ENCODE measurements at regions not wholly inside any gene's neighbourhood (a gene's known extent, or its start where the extent isn't known, plus 50 kb on each side); places are given as distances from the start of the nearest gene placed in this dataset.

DNA sequence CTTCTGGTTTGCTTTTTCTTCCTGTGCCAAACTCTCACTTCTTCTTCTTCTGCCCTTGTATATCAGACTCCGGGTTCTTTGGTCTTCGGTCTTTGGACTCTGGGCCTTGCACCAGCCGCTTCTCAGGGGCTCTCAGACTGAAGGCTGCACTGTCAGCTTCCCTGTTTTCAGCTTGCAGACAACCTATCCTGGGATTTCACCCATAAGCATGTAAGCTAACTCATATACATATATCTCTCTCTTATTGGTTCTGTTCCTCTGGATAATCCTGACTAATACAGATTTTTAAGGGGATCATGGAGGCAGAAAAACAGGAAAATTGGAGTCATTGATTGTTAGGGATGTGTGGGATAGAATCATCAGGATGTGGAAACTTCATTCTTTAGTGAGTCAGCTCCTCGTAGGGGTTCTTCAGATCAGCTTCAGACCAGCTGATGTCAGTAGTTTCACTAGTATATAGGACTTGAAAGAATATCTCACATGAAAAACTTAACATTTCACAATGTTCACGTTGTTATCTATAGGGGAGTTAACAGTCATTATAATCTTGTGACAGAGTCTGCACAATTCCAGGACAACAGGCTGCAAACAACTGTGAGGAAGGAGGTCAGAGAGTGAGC lies 102.9 kb downstream of the RASSF9 start:
- in situ Hi-C loops (cut with HindIII; ENCODE audit: low pct_unique_long_range_greater_than_20kb, low sequenced_read_pairs) = loop anchor here (5.0 kb wide), 1 partner anchor 39 kb away; no protein-coding TSS in a partner anchor
- DNase-seq (ENCODE audit: low read depth, low spot score) = peak; percentile 96

DNA sequence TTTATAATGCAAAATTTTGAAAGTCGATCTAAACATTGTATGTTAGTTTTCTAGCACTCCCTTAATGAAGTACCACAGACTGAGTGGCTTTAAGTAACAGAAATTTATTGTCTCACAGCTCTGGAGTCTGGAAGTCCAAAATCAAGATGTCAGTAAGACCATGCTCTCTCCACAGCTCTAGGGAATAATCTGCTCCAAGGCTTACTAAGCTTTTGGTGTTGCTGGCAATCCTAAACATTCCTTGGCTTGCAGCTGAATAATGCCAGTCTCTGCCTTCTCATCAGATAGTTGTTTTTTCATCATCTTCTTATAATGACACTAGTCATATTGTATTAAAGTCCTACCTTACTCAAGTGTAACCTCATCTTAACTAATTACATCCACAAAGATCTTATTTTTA lies 102.2 kb downstream of the RASSF9 start:
- DNase-seq (ENCODE audit: low read depth, low spot score) = peak; percentile 75
- in situ Hi-C loops (cut with HindIII; ENCODE audit: low pct_unique_long_range_greater_than_20kb, low sequenced_read_pairs) = loop anchor here (5.0 kb wide), 1 partner anchor 38 kb away; no protein-coding TSS in a partner anchor

DNA sequence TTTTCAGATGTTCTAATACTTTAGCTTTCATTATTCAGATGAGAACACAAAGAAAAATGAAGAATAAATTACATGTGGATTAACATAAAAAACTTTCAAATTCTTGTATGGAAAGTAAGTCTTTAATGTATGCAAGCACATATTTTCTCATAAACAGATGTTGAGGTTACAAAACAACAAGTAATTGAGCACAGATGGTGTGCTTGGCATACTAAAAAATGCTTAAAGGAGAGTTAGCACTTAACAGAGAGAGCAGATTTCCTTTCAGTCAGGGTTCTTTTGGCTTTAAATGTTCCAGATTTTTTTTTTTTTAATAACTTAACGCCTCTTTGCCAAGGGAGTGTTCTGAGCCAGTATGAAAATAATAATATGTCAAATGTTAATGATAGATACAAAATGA lies 96.0 kb downstream of the RASSF9 start:
- in situ Hi-C loops (cut with HindIII; ENCODE audit: low pct_unique_long_range_greater_than_20kb, low sequenced_read_pairs) = no loop called here

DNA sequence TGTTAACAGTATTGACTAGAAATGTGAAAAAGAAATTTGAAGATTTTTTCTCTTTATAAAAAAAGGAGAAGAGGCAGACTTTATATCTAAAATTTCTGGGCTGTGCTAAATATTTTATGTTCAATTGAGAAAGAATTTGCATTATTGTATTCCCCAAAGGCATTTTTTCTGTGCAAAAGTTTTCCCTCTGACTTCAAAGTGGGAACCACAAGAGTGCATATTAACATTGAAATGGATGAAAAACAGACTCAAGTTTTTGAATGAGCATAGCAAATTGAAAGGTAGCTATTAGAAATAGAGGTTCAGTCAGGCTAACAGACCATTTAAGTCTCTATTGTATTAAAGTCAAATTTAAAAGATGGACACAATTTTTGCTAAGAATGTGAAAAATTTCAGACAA lies 95.2 kb downstream of the RASSF9 start:
- no peak for DNase-seq (ENCODE audit: low read depth, low spot score)
- in situ Hi-C loops (cut with HindIII; ENCODE audit: low pct_unique_long_range_greater_than_20kb, low sequenced_read_pairs) = no loop called here

More for the DNA sequence above, 96.0 kb downstream of the RASSF9 start:
- no peak for DNase-seq (ENCODE audit: low read depth, low spot score)

DNA sequence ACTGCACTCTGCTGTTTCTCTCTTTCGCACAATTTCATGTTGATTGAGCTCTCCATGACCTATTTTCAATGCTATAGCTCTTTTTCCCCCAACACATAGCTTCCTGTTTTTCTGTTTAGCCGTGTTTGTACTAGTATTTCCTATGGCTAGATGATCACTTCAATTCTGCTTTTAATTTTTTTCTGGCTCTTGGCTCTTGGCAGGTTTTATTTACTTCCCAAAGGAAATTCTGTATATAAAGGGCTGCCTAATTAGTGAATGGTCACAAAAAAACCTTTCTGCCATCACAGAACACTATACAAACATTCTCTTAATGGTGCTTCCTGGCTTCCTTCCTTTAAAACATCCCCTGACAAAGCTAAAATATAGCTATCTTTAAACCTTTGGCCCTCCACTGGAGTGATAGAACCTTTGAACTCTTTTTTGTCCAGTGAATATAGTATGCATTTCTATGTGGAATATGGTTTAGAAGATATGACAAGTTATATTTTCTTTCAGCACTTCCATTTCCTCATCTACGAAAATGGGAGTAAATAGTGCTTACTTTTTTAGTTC lies 88.2 kb downstream of the RASSF9 start:
- in situ Hi-C loops (cut with HindIII; ENCODE audit: low pct_unique_long_range_greater_than_20kb, low sequenced_read_pairs) = no loop called here
- DNase-seq (ENCODE audit: low read depth, low spot score) = no peak

Data from SK-MEL-5 (cell line).